Suppressor macrophage treated with lipopolysaccharide for 1 hour (primary cell): ENCODE measurements at regions not wholly inside any gene's neighbourhood (a gene's known extent, or its start where the extent isn't known, plus 50 kb on each side); places are given as distances from the start of the nearest gene placed in this dataset.

ENCODE experiments used
- DNase-seq, 3 donors: peaks; one replicate each; pipeline ENCODE4 v3.0.0-alpha.2; 2020 to 2022

- no peak for DNase-seq
Measured at GRCh38 chr13:21822029-21822428, 151.2 kb downstream of the FGF9 start.

- no peak for DNase-seq
Measured at GRCh38 chr13:21823416-21823815, 152.5 kb downstream of the FGF9 start.

GRCh38 chr13:21823949-21824348, 153.1 kb downstream of the FGF9 start:
- DNase-seq: peak in 1 of 3 donors; percentile 1

GRCh38 chr13:21825186-21825585, 154.3 kb downstream of the FGF9 start:
- no peak for DNase-seq

- no peak for DNase-seq
Measured at GRCh38 chr13:21825801-21826200, 154.9 kb downstream of the FGF9 start.

- DNase-seq: no peak
Measured at GRCh38 chr13:21826214-21827015, 155.5 kb downstream of the FGF9 start.

GRCh38 chr13:21831654-21832324, 160.9 kb downstream of the FGF9 start:
- no peak for DNase-seq

GRCh38 chr13:21833921-21834320, 163.0 kb downstream of the FGF9 start:
- no peak for DNase-seq

- no peak for DNase-seq
Measured at GRCh38 chr13:21834521-21834920, 163.6 kb downstream of the FGF9 start.

- DNase-seq: no peak
Measured at GRCh38 chr13:21837288-21837687, 166.4 kb downstream of the FGF9 start.

GRCh38 chr13:21837841-21838551, 167.1 kb downstream of the FGF9 start:
- no peak for DNase-seq

- DNase-seq: no peak
Measured at GRCh38 chr13:21846605-21847004, 175.7 kb downstream of the FGF9 start.

- DNase-seq: peak; percentile 35 to 44 (median 36)
Measured at GRCh38 chr13:21849323-21849722, 178.4 kb downstream of the FGF9 start.

GRCh38 chr13:21850013-21851006, 179.4 kb downstream of the FGF9 start:
- no peak for DNase-seq

GRCh38 chr13:21852043-21852442, 181.2 kb downstream of the FGF9 start:
- no peak for DNase-seq

GRCh38 chr13:21853779-21854178, 182.9 kb downstream of the FGF9 start:
- no peak for DNase-seq

GRCh38 chr13:21868823-21869222, 197.9 kb downstream of the FGF9 start:
- DNase-seq: no peak

GRCh38 chr13:21871382-21871781, 200.5 kb downstream of the FGF9 start:
- DNase-seq: no peak

GRCh38 chr13:21871919-21872318, 201.0 kb downstream of the FGF9 start:
- no peak for DNase-seq

- no peak for DNase-seq
Measured at GRCh38 chr13:21872795-21873194, 201.9 kb downstream of the FGF9 start.

- DNase-seq: no peak
Measured at GRCh38 chr13:21875116-21875515, 204.2 kb downstream of the FGF9 start.

- DNase-seq: no peak
Measured at GRCh38 chr13:21879263-21879914, 208.5 kb downstream of the FGF9 start.
